Right atrium auricular region (tissue), 2 donors: ENCODE measurements at regions not wholly inside any gene's neighbourhood (a gene's known extent, or its start where the extent isn't known, plus 50 kb on each side); places are given as distances from the start of the nearest gene placed in this dataset.

Source experiments
- DNase-seq: peaks from one replicate; pipeline ENCODE4 v3.0.0-alpha.2; 2019; ENCODE audit warnings: low spot score
- H3K27ac ChIP-seq, 2 donors: fragments of 200-600 bp; sonication (generic); 1 replicate in 1 of 2; 2 replicates in 1 of 2; pipeline ENCODE4 v1.5.1; 2016 to 2019
- H3K27me3 ChIP-seq, 2 donors: fragments of 200-600 bp; sonication (generic); one replicate each; pipeline versions ENCODE4 v1.5.1 to v1.6.0; 2017 to 2019
- H3K36me3 ChIP-seq: fragments of 200-600 bp; sonication (generic); one replicate; pipeline ENCODE4 v1.5.1; 2016
- H3K4me1 ChIP-seq, 2 donors: fragments of 200-600 bp; sonication (generic); one replicate each; pipeline versions ENCODE4 v1.5.1 to v1.6.0; 2017 to 2019
- H3K4me3 ChIP-seq, 2 donors: fragments of 200-600 bp; sonication (generic); 1 replicate in 1 of 2; 2 replicates in 1 of 2; pipeline ENCODE4 v1.5.1; 2017 to 2019; ENCODE audit warnings: mild to moderate bottlenecking in 1 of 2, moderate library complexity in 1 of 2
- H3K9me3 ChIP-seq, 2 donors: fragments of 200-600 bp; sonication (generic); one replicate each; pipeline ENCODE4 v1.5.1; 2019
- CTCF ChIP-seq, 2 donors: fragments of 200-600 bp; sonication (generic); IDR thresholded peaks; one replicate each; pipeline ENCODE4 v1.5.1; 2019; ENCODE audit warnings: antibody characterized with exemption in 2 of 2

GRCh38 chr9:30201024-30201423 lies 2183.4 kb upstream of the ACO1 start:
- DNase-seq, result no peak
- Histone ChIP-seq H3K4me3 (no peak overlapping the region), H3K27ac (no peak overlapping the region), H3K36me3 (no peaks in the 10 kb centered on the region), H3K4me1 (no peaks in the 10 kb centered on the region), H3K9me3 (no peaks in the 10 kb centered on the region), H3K27me3 (no peaks in the 10 kb centered on the region)
- TF ChIP-seq CTCF (IDR thresholded peaks at IDR 0.05), result no peak

- Histone ChIP-seq H3K9me3 (no peaks in the 10 kb centered on the region), H3K4me1 (no peaks in the 10 kb centered on the region), H3K4me3 (no peak overlapping the region), H3K27ac (no peak overlapping the region), H3K36me3 (no peaks in the 10 kb centered on the region), H3K27me3 (no peaks in the 10 kb centered on the region)
- no peak for TF ChIP-seq CTCF (IDR thresholded peaks at IDR 0.05)
- DNase-seq, result no peak
Measured at GRCh38 chr9:30235068-30235467, 2149.4 kb upstream of the ACO1 start.

- H3K4me1 ChIP-seq, result no peaks in the 10 kb centered on the region
- H3K4me3 ChIP-seq, result no peak overlapping the region
- no peaks in the 10 kb centered on the region for H3K9me3 ChIP-seq
- H3K27ac ChIP-seq, result no peak overlapping the region
- TF ChIP-seq CTCF (IDR thresholded peaks at IDR 0.05), result no peak
- H3K36me3 ChIP-seq, result no peaks in the 10 kb centered on the region
- H3K27me3 ChIP-seq, result no peaks in the 10 kb centered on the region
- no peak for DNase-seq
Measured at GRCh38 chr9:30235564-30235963, 2148.9 kb upstream of the ACO1 start.

- Histone ChIP-seq H3K9me3 (no peaks in the 10 kb centered on the region), H3K36me3 (no peaks in the 10 kb centered on the region), H3K27me3 (no peaks in the 10 kb centered on the region), H3K4me3 (no peak overlapping the region), H3K4me1 (no peaks in the 10 kb centered on the region), H3K27ac (no peak overlapping the region)
- TF ChIP-seq CTCF (IDR thresholded peaks at IDR 0.05), result no peak
- DNase-seq, result no peak
Measured at GRCh38 chr9:30239878-30240277, 2144.6 kb upstream of the ACO1 start.

GRCh38 chr9:30243467-30243866 lies 2141.0 kb upstream of the ACO1 start:
- H3K9me3 ChIP-seq, result no peaks in the 10 kb centered on the region

More at GRCh38 chr9:30243467-30243866, 2141.0 kb upstream of the ACO1 start:
- H3K27me3 ChIP-seq, result no peaks in the 10 kb centered on the region
- no peaks in the 10 kb centered on the region for H3K4me1 ChIP-seq
- DNase-seq, result no peak
- no peaks in the 10 kb centered on the region for H3K36me3 ChIP-seq
- no peak overlapping the region for H3K4me3 ChIP-seq
- H3K27ac ChIP-seq, result no peak overlapping the region
- TF ChIP-seq CTCF (IDR thresholded peaks at IDR 0.05), result no peak
